ENCODE measurements at regions not wholly inside any gene's neighbourhood (a gene's known extent, or its start where the extent isn't known, plus 50 kb on each side); places are given as distances from the start of the nearest gene placed in this dataset.

DNA sequence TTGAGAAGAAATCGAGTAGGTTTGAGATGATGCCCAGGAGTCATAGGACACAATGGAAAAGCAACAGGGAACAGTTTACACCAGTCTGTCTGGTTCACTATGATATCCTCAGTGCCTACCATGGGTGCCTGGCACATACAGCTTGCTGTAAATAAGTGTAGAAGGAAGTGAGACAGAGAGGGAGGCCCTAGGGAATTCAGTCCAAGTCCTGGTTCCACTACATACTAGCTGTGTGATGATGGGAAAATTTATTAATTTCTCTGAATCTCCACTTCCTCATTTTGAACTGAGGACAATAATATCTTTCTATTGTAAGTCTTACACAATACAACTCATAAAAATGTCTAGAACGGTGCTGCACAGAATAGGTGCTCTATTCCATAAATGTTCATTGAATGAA, 53.3 kb upstream of the LYRM9 start:
- TF ChIP-seq SPI1 (IDR thresholded peaks at IDR 0.05; ENCODE audit: borderline replicate concordance, low read depth) (peak; percentile 78), POLR2AphosphoS5 (IDR thresholded peaks at IDR 0.05; ENCODE audit: low read depth) (no peak), GABPA (IDR thresholded peaks at IDR 0.05; ENCODE audit: low read depth) (no peak)
- TF ChIP-seq, protein P1, sequence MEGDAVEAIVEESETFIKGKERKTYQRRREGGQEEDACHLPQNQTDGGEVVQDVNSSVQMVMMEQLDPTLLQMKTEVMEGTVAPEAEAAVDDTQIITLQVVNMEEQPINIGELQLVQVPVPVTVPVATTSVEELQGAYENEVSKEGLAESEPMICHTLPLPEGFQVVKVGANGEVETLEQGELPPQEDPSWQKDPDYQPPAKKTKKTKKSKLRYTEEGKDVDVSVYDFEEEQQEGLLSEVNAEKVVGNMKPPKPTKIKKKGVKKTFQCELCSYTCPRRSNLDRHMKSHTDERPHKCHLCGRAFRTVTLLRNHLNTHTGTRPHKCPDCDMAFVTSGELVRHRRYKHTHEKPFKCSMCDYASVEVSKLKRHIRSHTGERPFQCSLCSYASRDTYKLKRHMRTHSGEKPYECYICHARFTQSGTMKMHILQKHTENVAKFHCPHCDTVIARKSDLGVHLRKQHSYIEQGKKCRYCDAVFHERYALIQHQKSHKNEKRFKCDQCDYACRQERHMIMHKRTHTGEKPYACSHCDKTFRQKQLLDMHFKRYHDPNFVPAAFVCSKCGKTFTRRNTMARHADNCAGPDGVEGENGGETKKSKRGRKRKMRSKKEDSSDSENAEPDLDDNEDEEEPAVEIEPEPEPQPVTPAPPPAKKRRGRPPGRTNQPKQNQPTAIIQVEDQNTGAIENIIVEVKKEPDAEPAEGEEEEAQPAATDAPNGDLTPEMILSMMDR (IDR thresholded peaks at IDR 0.05; ENCODE audit: insufficient read depth, low read length): no peak
- TF ChIP-seq, protein P2, sequence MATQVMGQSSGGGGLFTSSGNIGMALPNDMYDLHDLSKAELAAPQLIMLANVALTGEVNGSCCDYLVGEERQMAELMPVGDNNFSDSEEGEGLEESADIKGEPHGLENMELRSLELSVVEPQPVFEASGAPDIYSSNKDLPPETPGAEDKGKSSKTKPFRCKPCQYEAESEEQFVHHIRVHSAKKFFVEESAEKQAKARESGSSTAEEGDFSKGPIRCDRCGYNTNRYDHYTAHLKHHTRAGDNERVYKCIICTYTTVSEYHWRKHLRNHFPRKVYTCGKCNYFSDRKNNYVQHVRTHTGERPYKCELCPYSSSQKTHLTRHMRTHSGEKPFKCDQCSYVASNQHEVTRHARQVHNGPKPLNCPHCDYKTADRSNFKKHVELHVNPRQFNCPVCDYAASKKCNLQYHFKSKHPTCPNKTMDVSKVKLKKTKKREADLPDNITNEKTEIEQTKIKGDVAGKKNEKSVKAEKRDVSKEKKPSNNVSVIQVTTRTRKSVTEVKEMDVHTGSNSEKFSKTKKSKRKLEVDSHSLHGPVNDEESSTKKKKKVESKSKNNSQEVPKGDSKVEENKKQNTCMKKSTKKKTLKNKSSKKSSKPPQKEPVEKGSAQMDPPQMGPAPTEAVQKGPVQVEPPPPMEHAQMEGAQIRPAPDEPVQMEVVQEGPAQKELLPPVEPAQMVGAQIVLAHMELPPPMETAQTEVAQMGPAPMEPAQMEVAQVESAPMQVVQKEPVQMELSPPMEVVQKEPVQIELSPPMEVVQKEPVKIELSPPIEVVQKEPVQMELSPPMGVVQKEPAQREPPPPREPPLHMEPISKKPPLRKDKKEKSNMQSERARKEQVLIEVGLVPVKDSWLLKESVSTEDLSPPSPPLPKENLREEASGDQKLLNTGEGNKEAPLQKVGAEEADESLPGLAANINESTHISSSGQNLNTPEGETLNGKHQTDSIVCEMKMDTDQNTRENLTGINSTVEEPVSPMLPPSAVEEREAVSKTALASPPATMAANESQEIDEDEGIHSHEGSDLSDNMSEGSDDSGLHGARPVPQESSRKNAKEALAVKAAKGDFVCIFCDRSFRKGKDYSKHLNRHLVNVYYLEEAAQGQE (IDR thresholded peaks at IDR 0.05; ENCODE audit: insufficient replicate concordance, low read depth): no peak

Data from HL-60 (cell line).